DMS53 treated with DMSO at 0.1 percent for 48 hours (cell line): ENCODE measurements at regions not wholly inside any gene's neighbourhood (a gene's known extent, or its start where the extent isn't known, plus 50 kb on each side); places are given as distances from the start of the nearest gene placed in this dataset.
A peak's percentile ranks its signal among the peaks of the same experiment; 100 is the strongest.

Experiments
- DNase-seq: peaks from one replicate; lab custom pipeline; 2025; ENCODE audit not compliant: unreplicated experiment; lab: John Stamatoyannopoulos, UW

DNA sequence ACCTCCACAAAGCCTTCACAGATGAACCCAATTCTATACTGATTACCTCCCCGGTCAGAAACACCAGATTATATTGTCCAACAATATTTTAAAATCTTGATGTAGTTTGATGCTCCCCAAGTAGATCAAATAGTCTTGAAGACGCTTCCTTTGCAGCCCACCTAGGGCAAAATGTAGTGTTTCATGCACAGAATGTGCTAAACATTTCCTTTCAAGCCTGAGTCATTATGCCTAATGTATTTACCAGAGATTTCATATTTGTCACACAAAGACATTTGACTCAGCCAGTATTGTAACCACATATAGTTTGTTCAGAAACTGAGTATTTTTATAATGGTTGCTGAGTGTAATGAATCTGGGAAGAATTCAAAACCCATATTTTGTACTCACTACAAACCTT, 1396.8 kb downstream of the LRRC4C start:
- DNase-seq, result no peak

- DNase-seq, result no peak
Observed at GRCh38 chr11:40061221-40061620, 1398.2 kb downstream of the LRRC4C start.

DNA sequence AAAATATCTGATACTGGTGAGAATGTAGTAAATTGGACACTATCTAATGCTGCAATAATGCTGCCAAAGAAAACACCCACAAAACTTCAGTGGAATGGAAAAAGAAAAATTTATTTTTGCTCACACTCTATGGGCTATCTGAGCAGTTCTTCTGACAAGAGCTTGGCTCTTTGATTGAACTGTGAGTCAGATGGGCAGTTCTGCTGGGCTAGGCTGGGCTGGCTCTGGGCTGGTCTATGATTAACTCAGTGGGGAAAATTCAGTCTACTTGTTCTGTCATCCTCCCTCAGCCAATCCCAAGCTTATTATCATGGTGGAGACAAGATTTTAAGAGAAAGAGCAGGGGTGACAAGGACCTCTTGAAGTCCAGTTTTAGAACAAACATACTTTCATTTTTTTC, 1404.8 kb downstream of the LRRC4C start:
- DNase-seq, result no peak

DNA sequence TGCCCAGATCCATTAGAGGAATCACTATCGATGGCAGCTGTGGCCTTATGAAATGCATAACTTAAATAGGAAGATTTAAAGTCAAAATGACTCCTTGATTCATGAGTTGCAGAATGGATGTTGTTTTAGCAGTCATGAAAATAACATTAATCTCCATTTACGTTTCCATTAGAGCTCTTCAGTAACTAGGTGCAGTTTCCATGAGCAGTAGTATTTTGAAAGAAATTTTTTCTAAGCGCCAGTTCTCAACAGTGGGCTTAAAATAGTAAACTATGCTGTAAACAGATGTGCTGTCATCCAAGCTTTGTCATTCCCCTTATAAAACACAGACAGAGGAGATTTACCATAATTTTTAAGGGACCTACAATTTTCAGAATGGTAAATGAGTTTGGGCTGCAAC, 1414.1 kb downstream of the LRRC4C start:
- no peak for DNase-seq

GRCh38 chr11:40037005-40037404, 1422.4 kb downstream of the LRRC4C start:
- DNase-seq, result no peak

- no peak for DNase-seq
Observed at GRCh38 chr11:40032331-40032730, 1427.1 kb downstream of the LRRC4C start.

- DNase-seq, result no peak
Observed at GRCh38 chr11:40030867-40031266, 1428.6 kb downstream of the LRRC4C start.

- no peak for DNase-seq
Observed at GRCh38 chr11:40029391-40029790, 1430.1 kb downstream of the LRRC4C start.

DNA sequence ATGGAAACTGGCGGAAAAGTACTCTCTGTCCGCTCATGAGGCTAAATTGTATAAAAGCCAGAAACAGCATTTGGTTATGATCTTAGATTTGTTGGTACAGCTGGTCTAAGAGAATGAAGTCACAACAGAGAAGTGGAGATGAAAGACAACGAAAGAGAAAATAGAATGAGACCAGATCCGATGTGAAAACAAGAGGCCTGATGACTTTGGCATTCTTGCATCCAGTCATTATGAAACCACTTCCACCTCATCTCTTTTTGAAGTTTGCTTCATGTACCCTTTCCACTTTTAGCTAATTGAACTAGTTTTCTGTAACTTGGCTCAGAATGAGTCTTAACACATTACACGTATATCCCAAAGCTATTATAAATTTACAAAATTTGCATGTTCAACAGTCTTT, 1431.7 kb downstream of the LRRC4C start:
- no peak for DNase-seq

DNA sequence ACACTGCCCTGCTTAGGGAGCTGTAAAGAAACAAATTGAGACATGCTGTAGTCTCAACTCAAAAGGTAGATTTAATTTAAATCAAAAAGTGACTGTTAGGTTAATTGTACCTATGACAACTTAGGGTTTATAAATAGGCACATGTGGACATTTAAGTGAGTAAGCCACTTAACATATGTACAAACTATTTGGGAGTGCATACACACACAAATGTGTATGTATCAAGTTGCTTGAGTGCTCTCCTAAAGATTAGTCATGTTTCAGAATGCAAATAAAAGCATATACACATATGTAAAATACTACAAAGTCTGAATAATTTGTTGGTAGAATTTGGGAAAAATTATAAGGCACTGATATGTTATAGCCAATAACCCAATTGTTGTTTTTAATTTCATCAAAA, 1435.7 kb downstream of the LRRC4C start:
- peak; percentile 39 for DNase-seq

- no peak for DNase-seq
Observed at GRCh38 chr11:40010011-40010410, 1449.4 kb downstream of the LRRC4C start.

DNA sequence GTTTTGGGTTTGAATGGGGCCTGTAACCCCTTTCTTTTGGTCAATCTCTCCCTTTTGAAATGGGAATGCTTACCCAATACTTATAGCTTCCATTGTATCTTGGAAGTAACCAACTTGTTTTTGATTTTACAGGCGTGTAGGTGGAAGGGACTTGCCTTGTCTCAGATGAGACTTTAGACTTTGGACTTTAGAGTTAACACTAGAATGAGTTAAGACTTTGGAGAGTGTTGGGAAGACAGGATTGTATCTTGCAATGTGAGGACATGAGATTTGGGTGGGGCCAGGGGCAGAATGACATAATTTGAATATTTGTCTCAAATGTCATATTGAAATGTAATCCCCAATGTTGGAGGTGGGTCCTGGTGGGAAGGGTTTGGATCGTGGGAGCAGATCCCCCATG, 1466.9 kb downstream of the LRRC4C start:
- DNase-seq, result no peak

GRCh38 chr11:39990421-39990831, 1469.0 kb downstream of the LRRC4C start:
- DNase-seq, result no peak

GRCh38 chr11:39975091-39975490, 1484.4 kb downstream of the LRRC4C start:
- DNase-seq, result no peak

DNA sequence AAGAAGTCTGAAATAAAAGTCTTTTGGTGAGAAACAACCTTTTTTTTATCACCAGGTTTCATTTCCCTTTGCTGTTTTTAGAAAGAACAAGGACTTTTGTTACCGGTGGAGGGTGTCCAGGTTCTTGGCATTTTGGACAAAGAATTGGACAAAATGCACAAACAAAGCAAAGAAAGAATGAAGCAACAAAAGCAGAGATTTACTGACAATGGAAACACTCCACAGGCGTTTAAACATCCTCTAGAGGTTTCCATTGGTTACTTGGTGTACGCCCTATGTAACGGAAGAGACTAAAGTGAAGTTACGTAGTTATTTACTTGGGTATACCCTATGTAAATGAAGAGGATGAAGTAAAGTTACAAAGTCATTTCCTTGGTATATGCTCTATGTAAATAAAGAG, 1487.0 kb downstream of the LRRC4C start:
- DNase-seq, result no peak

GRCh38 chr11:39971938-39972337, 1487.5 kb downstream of the LRRC4C start:
- no peak for DNase-seq

- no peak for DNase-seq
Observed at GRCh38 chr11:39968071-39968470, 1491.4 kb downstream of the LRRC4C start.

GRCh38 chr11:39965701-39966100, 1493.8 kb downstream of the LRRC4C start:
- DNase-seq, result no peak

DNA sequence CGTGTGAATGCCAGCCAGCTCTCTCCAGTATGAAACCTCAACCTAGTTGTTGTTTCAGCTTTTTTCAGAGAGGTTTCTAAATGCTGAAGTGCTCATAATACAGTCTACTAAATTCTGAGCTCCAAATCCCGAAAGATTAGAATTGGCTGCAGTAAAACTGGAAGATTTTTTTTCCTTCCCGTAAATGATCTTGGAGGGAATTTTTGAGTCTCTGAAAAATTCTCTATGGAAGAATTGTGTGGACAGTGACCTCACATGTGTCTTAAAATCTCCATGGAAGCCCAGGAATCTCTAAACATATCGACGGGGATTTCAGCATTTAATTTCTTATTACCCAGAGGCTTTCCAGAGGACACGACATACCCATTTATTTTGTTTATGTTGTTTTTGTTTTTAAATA, 1499.2 kb downstream of the LRRC4C start:
- DNase-seq, result no peak

DNA sequence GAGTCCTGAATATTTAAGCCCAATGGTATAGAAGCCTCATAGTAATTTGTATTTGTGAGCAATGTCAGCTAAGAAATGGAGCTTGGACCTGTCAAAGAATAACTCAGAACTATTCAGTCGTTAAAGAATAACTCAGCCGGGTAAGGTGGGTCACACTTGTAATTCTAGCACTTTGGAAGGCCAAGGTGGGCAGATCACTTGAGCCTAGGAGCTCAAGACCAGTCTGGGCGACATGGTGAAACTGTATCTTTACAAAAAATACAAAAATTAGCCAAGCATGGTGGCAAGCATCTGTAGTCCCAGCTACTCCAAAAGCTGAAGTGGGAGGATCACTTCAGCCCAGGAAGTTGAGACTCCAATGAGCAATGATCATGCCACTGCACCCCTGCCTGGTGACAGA, 1526.5 kb downstream of the LRRC4C start:
- no peak for DNase-seq

GRCh38 chr11:39917256-39917655, 1542.2 kb downstream of the LRRC4C start:
- no peak for DNase-seq

- DNase-seq, result no peak
Observed at GRCh38 chr11:39910087-39910486, 1549.4 kb downstream of the LRRC4C start.

DNA sequence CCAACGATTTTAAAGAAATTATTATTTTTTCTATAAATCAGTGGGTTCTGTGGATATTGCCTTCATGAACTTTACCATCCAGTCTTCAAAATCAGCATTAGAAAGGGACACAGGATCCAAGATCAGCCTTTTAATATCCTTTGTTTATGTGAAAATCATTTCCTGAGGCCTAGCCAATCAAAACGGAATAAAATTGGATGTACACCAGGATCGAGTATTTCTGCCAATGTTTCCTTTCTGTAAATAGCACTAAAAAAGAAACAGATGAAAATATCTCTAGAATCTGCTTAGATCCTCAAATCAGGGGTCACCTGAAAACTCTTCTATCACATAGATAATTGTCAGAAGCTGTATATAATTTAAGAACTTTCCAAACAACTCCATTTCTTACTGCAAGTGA, 1598.5 kb downstream of the LRRC4C start:
- no peak for DNase-seq

GRCh38 chr11:39817241-39817640, 1642.2 kb downstream of the LRRC4C start:
- DNase-seq, result no peak
